Mesothelial cell of epicardium (in vitro differentiated cells): ENCODE measurements at regions not wholly inside any gene's neighbourhood (a gene's known extent, or its start where the extent isn't known, plus 50 kb on each side); places are given as distances from the start of the nearest gene placed in this dataset.
"Not testable (repeated sequence)": the region's sequence is repeated elsewhere in the genome, so short reads cannot be mapped to it uniquely, and the experiment has no call there.

ENCODE experiments used
- DNase-seq, 2 experiments: peaks; one replicate each; pipeline ENCODE4 v3.0.0; 2021; ENCODE audit warnings: low spot score in 2 of 2; ENCODE audit not compliant: unreplicated experiment in 2 of 2
- H3K27ac Mint-ChIP-seq: 2 replicates; pipeline ENCODE4 v1.8.0; 2021; ENCODE audit warnings: mixed read lengths
- H3K27me3 Mint-ChIP-seq: 2 replicates; pipeline ENCODE4 v1.8.0; 2021; ENCODE audit warnings: low read depth, mixed read lengths
- H3K36me3 Mint-ChIP-seq: 2 replicates; pipeline ENCODE4 v1.8.0; 2021; ENCODE audit warnings: mixed read lengths
- H3K4me1 Mint-ChIP-seq: 2 replicates; pipeline ENCODE4 v1.8.0; 2021; ENCODE audit warnings: mixed read lengths
- H3K4me3 Mint-ChIP-seq: 2 replicates; pipeline ENCODE4 v1.8.0; 2021; ENCODE audit warnings: mild to moderate bottlenecking, moderate library complexity, mixed read lengths
- H3K9me3 Mint-ChIP-seq: 2 replicates; pipeline ENCODE4 v1.8.0; 2021; ENCODE audit warnings: mixed read lengths
- CTCF ChIP-seq: fragments of 200-600 bp; sonication (generic); IDR thresholded peaks from one replicate; pipeline ENCODE4 v1.5.0; 2021; ENCODE audit warnings: antibody characterized with exemption; ENCODE audit not compliant: unreplicated experiment

GRCh38 chr19:13633109-13633508, 126.8 kb upstream of the CACNA1A start:
- Mint-ChIP-seq H3K4me3 (no peak overlapping the region), H3K27me3 (peaks cover 5% of the 10 kb centered on the region), H3K4me1 (no peaks in the 10 kb centered on the region), H3K9me3 (peaks cover 3% of the 10 kb centered on the region), H3K36me3 (no peaks in the 10 kb centered on the region), H3K27ac (no peak overlapping the region)
- TF ChIP-seq CTCF: no peak
- DNase-seq: no peak

- H3K4me1 Mint-ChIP-seq, H3K36me3 Mint-ChIP-seq, H3K27ac Mint-ChIP-seq, DNase-seq, H3K4me3 Mint-ChIP-seq, H3K9me3 Mint-ChIP-seq: not testable (repeated sequence)
- H3K27me3 Mint-ChIP-seq: peaks cover 10% of the 10 kb centered on the region
These were observed 125.9 kb upstream of the CACNA1A start for GRCh38 chr19:13632164-13632563.

- Mint-ChIP-seq H3K4me3 (no peak overlapping the region), H3K36me3 (no peaks in the 10 kb centered on the region), H3K27ac (no peak overlapping the region), H3K9me3 (no peaks in the 10 kb centered on the region), H3K27me3 (peaks cover 28% of the 10 kb centered on the region), H3K4me1 (no peaks in the 10 kb centered on the region)
- DNase-seq: no peak
- no peak for TF ChIP-seq CTCF
These were observed 123.5 kb upstream of the CACNA1A start for GRCh38 chr19:13629687-13630357.

- Mint-ChIP-seq H3K27ac (no peak overlapping the region), H3K36me3 (no peaks in the 10 kb centered on the region), H3K4me3 (no peak overlapping the region), H3K4me1 (no peaks in the 10 kb centered on the region), H3K9me3 (no peaks in the 10 kb centered on the region), H3K27me3 (peaks cover 47% of the 10 kb centered on the region)
- no peak for TF ChIP-seq CTCF
- no peak for DNase-seq
These were observed 121.3 kb upstream of the CACNA1A start for GRCh38 chr19:13627531-13627930.

GRCh38 chr19:13623716-13624710, 117.7 kb upstream of the CACNA1A start:
- DNase-seq: no peak
- Mint-ChIP-seq H3K27ac (no peak overlapping the region), H3K36me3 (no peaks in the 10 kb centered on the region), H3K27me3 (peaks cover 65% of the 10 kb centered on the region), H3K9me3 (no peaks in the 10 kb centered on the region), H3K4me1 (no peaks in the 10 kb centered on the region), H3K4me3 (no peak overlapping the region)
- TF ChIP-seq CTCF: no peak
